Activated CD8-positive, alpha-beta memory T cell treated with anti-CD3 and anti-CD28 coated beads for 4 hours (primary cell): ENCODE measurements at regions not wholly inside any gene's neighbourhood (a gene's known extent, or its start where the extent isn't known, plus 50 kb on each side); places are given as distances from the start of the nearest gene placed in this dataset.
"Not testable (repeated sequence)": the region's sequence is repeated elsewhere in the genome, so short reads cannot be mapped to it uniquely, and the experiment has no call there.

Experiments used
- DNase-seq, 2 donors: peaks; one replicate each; pipeline ENCODE4 v3.0.0-alpha.2; 2020; ENCODE audit warnings: low read depth in 2 of 2

- no peak for DNase-seq
These were observed 613.5 kb downstream of the C6orf118 start for GRCh38 chr6:164695896-164696295.

GRCh38 chr6:164694386-164694785 is 615.0 kb downstream of the C6orf118 start:
- DNase-seq, result no peak

DNA sequence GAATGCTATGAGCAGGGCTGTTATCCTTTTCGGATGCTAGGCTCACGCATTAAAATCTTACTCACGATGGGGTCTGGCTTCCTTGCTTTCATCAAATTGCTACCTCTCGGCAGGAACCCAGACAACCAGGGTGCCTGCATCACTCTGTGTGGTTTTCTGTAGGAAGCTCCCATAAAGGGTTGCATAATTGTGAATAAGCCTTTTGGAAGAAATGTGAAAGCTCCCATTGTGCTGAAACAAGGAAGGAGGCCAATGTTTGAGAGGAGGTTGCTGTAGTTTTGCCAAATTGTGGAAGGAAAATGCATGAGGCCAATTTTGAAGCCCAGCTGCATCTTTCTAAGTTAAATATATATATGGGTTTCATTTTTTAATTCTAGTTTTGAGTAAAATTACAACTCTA is 615.5 kb downstream of the C6orf118 start:
- DNase-seq, result no peak

- no peak for DNase-seq
These were observed 616.5 kb downstream of the C6orf118 start for GRCh38 chr6:164692772-164693510.

DNA sequence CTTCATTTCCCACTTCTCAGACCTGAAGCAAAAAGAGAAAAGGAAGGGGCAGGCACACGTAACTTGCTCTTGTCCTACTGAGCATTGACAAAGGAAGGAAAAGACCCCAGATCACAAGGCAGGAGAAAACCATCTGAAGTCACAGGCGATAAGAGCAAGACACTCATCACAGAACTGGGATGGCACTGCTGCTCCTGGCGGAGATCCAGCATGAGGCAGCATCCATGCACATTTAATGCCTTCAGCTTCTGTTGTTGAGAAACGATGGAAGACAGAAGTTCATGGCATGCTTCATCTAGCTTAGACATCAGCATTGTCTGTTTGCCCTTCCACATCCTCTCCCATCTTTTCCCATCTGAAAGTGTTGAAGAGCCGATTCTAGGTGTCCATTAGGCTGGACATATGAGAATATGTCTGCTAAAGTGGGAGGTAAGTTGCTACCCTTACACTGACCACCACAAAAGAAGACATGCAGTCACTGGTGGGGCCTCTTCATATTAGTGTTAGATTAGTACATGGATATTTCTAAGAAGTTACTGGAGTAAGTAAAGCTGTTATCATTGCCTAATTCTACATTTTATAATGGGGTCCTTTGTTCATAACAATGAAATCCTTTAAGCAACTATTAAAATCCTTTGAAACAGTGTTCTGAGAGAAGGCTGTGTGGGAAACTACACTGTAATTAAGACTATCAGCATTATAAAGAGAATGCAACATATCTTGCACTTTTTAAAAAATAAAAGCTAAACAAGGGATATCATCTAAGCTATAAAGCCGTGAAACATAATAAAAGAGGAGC is 618.5 kb downstream of the C6orf118 start:
- DNase-seq, result no peak

- no peak for DNase-seq
These were observed 619.2 kb downstream of the C6orf118 start for GRCh38 chr6:164690241-164690640.

DNA sequence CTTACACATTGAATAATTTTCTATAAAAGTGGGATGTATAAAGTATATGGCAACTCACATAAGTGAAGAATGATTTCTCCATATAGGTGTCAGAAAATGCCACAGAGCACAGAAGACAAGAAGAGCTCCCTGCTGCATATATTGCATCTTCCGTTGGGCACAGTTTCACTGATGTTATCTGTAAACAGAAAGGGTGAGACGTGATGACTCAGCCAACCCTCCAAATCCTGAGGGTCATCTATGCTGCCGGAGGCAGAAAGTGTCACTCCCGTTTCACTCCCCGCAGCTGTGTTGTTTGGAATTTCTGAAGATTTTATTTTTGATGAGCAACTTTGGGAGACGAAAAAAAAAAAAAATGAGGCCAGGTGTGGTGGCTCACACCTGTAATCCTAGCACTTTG is 644.1 kb downstream of the C6orf118 start:
- no peak for DNase-seq

GRCh38 chr6:164663634-164664033 is 645.8 kb downstream of the C6orf118 start:
- DNase-seq, result no peak

DNA sequence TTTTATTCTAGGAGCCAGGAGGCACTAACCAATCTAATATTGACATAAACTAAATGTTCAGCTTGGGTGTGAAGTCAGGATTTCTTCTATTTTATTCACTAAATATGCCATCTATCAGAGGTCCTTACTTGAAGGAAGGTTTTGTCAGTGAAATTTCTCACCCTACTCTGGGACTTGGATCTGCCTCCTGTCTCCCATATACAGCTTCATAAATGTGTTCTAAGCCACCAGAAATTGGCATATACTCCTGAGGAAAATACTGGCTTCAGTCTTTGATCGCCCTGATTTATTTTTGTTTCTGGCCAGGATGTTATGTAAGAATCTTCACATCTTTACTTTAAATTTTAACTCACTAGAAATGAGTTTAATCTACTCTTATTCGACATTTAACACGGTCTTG is 647.7 kb downstream of the C6orf118 start:
- no peak for DNase-seq

- DNase-seq, result no peak
These were observed 648.6 kb downstream of the C6orf118 start for GRCh38 chr6:164660781-164661180.

DNA sequence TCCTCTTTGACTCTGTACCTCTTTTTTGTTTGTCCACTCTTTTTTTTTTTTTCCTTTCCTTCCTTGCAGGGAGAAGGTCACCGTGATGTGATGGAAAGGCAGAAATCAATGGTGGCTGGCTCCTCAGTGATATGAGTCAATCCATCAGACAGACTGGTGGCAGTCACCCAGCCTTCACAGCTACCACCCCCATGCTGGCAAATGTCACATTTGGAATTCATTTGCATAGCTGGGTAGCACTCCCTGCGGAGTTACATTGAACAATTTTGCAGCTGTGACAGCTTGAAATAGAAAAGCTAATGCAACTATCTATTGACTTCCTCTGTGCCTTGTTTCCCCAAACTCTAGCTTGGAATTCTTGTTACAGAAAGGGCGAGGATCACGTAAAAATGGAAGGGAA is 668.4 kb downstream of the C6orf118 start:
- no peak for DNase-seq

GRCh38 chr6:164628302-164628931 is 681.0 kb downstream of the C6orf118 start:
- no peak for DNase-seq

GRCh38 chr6:164616917-164617524 is 692.4 kb downstream of the C6orf118 start:
- DNase-seq, result no peak

DNA sequence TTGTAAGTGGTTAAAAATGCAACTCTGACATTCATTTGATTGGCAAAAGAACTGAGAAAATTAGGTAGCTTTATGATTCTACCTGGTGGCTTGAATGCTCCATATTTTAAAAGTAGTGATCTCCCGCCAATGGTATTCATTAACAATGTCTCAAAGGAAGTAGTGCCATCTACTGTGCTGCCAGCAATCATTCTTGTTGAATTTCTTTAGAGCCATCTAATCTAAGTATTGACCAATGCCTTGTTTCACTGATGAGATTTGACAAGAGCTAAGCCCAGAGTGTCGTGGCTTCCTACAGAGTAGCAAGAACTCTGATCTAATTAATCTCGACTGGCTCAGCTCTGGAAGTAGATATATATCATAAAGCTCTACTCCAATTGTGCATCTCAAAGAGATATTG is 696.7 kb downstream of the C6orf118 start:
- DNase-seq, result no peak

DNA sequence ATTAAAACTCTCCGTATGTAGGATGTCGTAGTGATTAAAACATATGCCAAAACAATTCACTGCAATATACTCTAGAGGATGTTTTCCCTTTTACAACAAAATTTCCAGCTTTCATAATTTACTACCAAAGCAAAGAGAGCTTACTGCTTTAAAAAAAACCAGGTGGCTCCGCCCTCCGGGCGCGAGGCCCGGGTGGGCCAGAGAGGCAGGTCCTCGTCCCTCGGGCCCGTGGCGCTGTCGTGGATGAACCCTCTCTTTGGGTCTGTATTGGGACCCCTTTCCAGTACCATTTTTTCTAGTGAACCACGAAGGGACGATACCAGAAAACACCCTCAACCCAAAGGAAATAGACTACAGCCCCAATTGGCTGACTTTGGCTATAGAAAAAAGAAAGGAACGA is 698.5 kb downstream of the C6orf118 start:
- DNase-seq, result not testable (repeated sequence)

DNA sequence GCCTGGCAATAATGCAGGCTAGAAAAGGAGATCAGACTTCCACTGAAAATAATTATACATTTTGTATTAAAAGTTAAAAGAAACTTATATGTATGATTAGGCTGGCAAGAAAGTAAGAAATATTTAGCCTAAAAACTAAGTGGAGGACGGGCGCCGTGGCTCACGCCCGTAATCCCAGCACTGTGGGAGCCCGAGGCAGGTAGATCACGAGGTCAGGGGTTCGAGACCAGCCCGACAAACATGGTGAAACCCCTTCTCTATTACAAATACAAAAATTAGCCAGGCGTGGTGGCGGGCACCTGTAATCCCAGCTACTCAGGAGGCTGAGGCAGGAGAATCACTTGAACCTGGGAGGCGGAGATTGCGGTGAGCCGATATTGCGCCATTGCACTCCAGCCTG is 707.0 kb downstream of the C6orf118 start:
- not testable (repeated sequence) for DNase-seq

- DNase-seq, result no peak
These were observed 727.8 kb downstream of the C6orf118 start for GRCh38 chr6:164581563-164581962.

DNA sequence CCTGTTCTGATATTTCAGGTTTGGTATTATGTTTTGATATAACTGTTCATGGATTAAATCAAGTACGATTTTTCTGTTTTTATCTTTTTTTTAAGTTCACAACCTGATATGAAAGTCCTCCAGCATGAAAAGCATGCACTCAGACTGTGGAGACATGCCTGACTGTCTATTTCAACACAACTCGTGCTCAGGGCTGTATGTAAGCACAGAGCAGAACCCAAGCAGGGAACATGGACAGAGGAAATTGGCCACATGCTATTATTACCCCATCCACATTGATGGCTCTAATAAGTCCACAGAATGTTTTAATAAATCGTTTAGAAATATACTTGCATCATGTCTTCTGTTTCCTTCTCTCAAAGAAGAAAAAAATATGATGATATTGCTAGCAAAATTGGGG is 730.4 kb downstream of the C6orf118 start:
- no peak for DNase-seq

GRCh38 chr6:164578616-164579015 is 730.8 kb downstream of the C6orf118 start:
- DNase-seq, result no peak

- DNase-seq, result no peak
These were observed 738.6 kb downstream of the C6orf118 start for GRCh38 chr6:164570801-164571200.

DNA sequence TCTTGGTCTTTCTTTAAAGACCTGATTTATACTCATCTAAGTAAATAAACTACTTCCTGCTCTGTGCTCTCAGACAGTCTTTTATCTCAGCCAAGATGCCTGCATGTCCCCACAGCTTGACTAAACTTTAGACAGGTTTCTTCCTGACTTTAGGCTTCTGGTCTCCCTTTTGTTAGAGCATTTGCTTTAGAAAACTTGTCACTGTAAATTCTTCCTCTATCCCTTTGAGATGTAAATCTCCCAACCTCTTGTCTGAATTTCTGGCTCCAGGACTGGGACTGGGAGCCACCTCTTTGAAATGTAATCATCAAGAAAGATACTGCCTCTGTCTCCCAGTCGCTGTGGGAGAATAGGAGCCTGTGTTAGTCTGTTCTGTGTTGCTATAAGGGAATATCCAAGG is 739.9 kb downstream of the C6orf118 start:
- no peak for DNase-seq

GRCh38 chr6:164563924-164564323 is 745.5 kb downstream of the C6orf118 start:
- no peak for DNase-seq
